ENCODE measurements at regions not wholly inside any gene's neighbourhood (a gene's known extent, or its start where the extent isn't known, plus 50 kb on each side); places are given as distances from the start of the nearest gene placed in this dataset.

DNA sequence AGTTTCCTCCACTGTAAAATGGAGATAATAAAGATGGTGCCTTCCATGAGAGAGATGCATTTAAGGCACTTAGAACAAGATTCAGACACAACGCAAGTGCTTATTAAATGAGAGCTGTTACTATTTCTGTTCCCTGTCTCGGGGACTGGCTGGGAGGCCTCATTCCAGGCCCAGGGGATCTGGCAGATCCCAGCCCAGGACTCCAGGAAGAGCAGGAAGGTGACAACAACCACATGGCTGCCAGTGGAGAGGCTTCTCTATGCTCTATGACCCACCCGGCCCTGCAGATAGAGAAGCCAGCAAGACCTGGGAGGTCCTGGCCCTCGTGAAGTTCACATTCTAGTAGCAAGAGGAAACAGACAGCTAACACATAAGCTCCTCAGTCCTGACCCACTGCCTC is 175.5 kb downstream of the ACTL8 start:
- no peak for DNase-seq
- H3K4me3 ChIP-seq = no peak overlapping the region
- H3K27ac ChIP-seq = no peak overlapping the region
- no peak for ATAC-seq
- no peak for TF ChIP-seq POLR2A (IDR thresholded peaks at IDR 0.05)
- TF ChIP-seq, protein P1, sequence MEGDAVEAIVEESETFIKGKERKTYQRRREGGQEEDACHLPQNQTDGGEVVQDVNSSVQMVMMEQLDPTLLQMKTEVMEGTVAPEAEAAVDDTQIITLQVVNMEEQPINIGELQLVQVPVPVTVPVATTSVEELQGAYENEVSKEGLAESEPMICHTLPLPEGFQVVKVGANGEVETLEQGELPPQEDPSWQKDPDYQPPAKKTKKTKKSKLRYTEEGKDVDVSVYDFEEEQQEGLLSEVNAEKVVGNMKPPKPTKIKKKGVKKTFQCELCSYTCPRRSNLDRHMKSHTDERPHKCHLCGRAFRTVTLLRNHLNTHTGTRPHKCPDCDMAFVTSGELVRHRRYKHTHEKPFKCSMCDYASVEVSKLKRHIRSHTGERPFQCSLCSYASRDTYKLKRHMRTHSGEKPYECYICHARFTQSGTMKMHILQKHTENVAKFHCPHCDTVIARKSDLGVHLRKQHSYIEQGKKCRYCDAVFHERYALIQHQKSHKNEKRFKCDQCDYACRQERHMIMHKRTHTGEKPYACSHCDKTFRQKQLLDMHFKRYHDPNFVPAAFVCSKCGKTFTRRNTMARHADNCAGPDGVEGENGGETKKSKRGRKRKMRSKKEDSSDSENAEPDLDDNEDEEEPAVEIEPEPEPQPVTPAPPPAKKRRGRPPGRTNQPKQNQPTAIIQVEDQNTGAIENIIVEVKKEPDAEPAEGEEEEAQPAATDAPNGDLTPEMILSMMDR (IDR thresholded peaks at IDR 0.05) = no peak
- no peaks in the 10 kb centered on the region for H3K4me1 ChIP-seq
- peaks cover 0 to 6% of the 10 kb centered on the region in 2 donors for H3K27me3 ChIP-seq
- no peaks in the 10 kb centered on the region for H3K9me3 ChIP-seq
- intact Hi-C loops (cut with DNase I) = no loop called here
- no peaks in the 10 kb centered on the region for H3K36me3 ChIP-seq (replicated peaks in 1 of 2; ENCODE audit: insufficient read depth in 1 of 2, low read depth in 2 of 2)
- 42 to 51% methylated on average over 4 of the region's 4 CpGs for WGBS, 2 donors

DNA sequence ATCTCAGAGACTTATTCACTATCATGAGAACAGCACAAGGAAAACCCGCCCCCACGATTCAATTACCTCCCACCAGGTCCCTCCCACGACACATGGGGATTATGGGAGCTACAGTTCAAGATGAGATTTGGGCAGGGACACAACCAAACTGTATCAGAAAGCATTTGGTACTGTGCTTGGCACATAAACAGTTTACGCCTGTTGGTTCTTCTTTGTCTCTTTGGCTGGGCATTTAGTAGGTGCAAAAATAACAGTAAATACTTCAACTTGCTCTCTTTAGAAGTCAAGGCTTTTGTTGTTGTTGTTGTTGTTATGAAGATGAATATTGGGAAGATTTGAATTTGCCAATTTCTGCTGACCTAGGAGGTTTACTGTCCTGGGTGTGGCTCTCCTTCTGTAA is 175.4 kb upstream of the IGSF21 start:
- Histone ChIP-seq H3K4me1 (no peaks in the 10 kb centered on the region), H3K4me3 (no peak overlapping the region), H3K27ac (no peak overlapping the region), H3K9me3 (no peaks in the 10 kb centered on the region), H3K36me3 (replicated peaks in 1 of 2; ENCODE audit: insufficient read depth in 1 of 2, low read depth in 2 of 2) (no peaks in the 10 kb centered on the region), H3K27me3 (peaks cover 0 to 6% of the 10 kb centered on the region in 2 donors)
- TF ChIP-seq, protein P1 (IDR thresholded peaks at IDR 0.05) = no peak
- TF ChIP-seq POLR2A (IDR thresholded peaks at IDR 0.05) = no peak
- no peak for ATAC-seq
- DNase-seq = no peak
- intact Hi-C loops (cut with DNase I) = no loop called here
- WGBS, 2 donors = 62 to 74% methylated on average over 4 of the region's 4 CpGs

DNA sequence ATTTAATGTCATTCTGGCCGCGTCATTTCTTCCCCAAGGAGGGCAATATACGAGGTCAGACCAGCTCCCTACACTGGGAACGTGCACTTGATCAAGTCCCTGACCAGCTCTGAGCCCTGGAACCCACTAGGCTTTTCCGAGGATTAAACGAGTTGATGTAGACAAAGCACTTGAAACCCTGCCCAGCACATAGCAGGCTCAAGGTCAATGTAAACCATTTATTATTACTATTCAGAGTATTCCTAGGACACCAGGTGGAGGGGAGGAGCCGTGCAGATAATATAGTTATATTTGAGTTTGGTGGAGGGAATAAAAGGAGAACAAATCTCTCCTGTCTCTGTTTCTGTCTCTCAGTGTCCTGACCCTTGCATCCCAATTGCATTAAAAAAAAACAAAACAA is 174.1 kb upstream of the IGSF21 start:
- intact Hi-C loops (cut with DNase I) = no loop called here
- DNase-seq = no peak
- ATAC-seq = no peak
- H3K4me3 ChIP-seq = no peak overlapping the region
- peaks cover 0 to 6% of the 10 kb centered on the region in 2 donors for H3K27me3 ChIP-seq
- 39 to 47% methylated on average over 7 of the region's 7 CpGs for WGBS, 2 donors
- H3K4me1 ChIP-seq = no peaks in the 10 kb centered on the region
- H3K36me3 ChIP-seq (replicated peaks in 1 of 2; ENCODE audit: insufficient read depth in 1 of 2, low read depth in 2 of 2) = no peaks in the 10 kb centered on the region
- no peak for TF ChIP-seq POLR2A (IDR thresholded peaks at IDR 0.05)
- TF ChIP-seq, protein P1 (IDR thresholded peaks at IDR 0.05) = no peak
- no peak overlapping the region for H3K27ac ChIP-seq
- no peaks in the 10 kb centered on the region for H3K9me3 ChIP-seq

DNA sequence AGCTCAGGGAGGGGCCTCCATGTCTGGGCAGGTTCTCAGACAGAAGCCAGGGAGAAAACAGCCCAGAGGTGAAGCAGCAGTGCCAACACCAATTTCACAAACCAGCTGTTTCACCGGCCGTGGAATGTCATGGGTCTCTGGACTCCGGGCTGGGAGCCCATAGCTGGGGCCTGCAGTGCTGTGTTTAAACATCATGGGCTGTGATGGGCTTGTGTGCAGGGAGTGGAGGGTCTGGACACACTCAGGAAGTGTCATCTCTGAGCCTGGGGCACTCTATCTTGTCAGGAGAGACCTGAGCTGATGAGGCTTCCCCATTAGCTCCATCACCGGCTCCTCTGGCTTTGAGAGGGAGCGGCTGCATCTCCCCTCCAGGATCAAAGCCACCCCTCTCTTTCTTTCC is 173.6 kb upstream of the IGSF21 start:
- Histone ChIP-seq H3K36me3 (replicated peaks in 1 of 2; ENCODE audit: insufficient read depth in 1 of 2, low read depth in 2 of 2) (no peaks in the 10 kb centered on the region), H3K4me1 (no peaks in the 10 kb centered on the region), H3K27me3 (peaks cover 0 to 6% of the 10 kb centered on the region in 2 donors), H3K27ac (no peak overlapping the region), H3K9me3 (no peaks in the 10 kb centered on the region), H3K4me3 (no peak overlapping the region)
- ATAC-seq (no peak), DNase-seq (no peak)
- intact Hi-C loops (cut with DNase I) = no loop called here
- WGBS, 2 donors = 64 to 68% methylated on average over 5 of the region's 5 CpGs
- TF ChIP-seq, protein P1 (IDR thresholded peaks at IDR 0.05) = no peak
- no peak for TF ChIP-seq POLR2A (IDR thresholded peaks at IDR 0.05)

DNA sequence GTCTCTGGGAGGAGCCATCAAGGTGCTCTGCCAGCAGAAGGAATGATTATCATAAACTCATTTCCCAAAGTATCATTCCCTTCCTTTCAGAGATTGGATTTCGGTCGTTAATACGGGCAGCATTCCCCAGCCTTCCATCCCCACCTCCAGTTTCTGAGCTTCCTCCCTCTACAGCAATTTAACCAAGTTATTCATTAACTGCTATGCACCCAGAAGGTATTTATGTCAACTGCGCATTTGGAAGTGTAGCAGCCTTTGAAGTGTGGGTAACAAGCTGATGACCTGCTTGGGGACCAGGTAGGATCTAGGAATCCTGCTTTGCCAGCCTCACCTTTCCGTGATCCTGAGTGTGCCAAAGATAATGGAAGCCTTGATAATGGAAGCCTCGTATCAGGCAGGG is 172.4 kb upstream of the IGSF21 start:
- H3K4me3 ChIP-seq = no peak overlapping the region
- H3K27me3 ChIP-seq = peaks cover 0 to 6% of the 10 kb centered on the region in 2 donors
- H3K36me3 ChIP-seq (replicated peaks in 1 of 2; ENCODE audit: insufficient read depth in 1 of 2, low read depth in 2 of 2) = no peaks in the 10 kb centered on the region
- WGBS, 2 donors = 6 to 15% methylated on average over 6 of the region's 6 CpGs
- no peaks in the 10 kb centered on the region for H3K9me3 ChIP-seq
- no peak for TF ChIP-seq POLR2A (IDR thresholded peaks at IDR 0.05)
- TF ChIP-seq, protein P1 (IDR thresholded peaks at IDR 0.05) = no peak
- H3K27ac ChIP-seq = no peak overlapping the region
- H3K4me1 ChIP-seq = no peaks in the 10 kb centered on the region
- intact Hi-C loops (cut with DNase I) = no loop called here
- ATAC-seq (no peak), DNase-seq (no peak)
